Suprapubic skin (tissue), 4 donors: ENCODE measurements at regions not wholly inside any gene's neighbourhood (a gene's known extent, or its start where the extent isn't known, plus 50 kb on each side); places are given as distances from the start of the nearest gene placed in this dataset.
"Not testable (repeated sequence)": the region's sequence is repeated elsewhere in the genome, so short reads cannot be mapped to it uniquely, and the experiment has no call there.

Experiments used
- DNase-seq, 2 donors: peaks; one replicate each; pipeline ENCODE4 v3.0.0-alpha.2; 2019; ENCODE audit warnings: low spot score in 2 of 2
- H3K27ac ChIP-seq: fragments of 200-600 bp; sonication (generic); one replicate; pipeline ENCODE4 v1.5.1; 2019
- H3K27me3 ChIP-seq: fragments of 200-600 bp; sonication (generic); one replicate; pipeline ENCODE4 v1.5.1; 2019
- H3K36me3 ChIP-seq: fragments of 200-600 bp; sonication (generic); one replicate; pipeline ENCODE4 v1.5.1; 2019
- H3K4me1 ChIP-seq: fragments of 200-600 bp; sonication (generic); one replicate; pipeline ENCODE4 v1.5.1; 2019
- H3K4me3 ChIP-seq: fragments of 200-600 bp; sonication (generic); one replicate; pipeline ENCODE4 v1.5.1; 2019; ENCODE audit warnings: mild to moderate bottlenecking
- H3K9me3 ChIP-seq: fragments of 200-600 bp; sonication (generic); one replicate; pipeline ENCODE4 v1.5.1; 2019
- CTCF ChIP-seq, 2 donors: fragments of 200-600 bp in 1 of 2; fragments of 450-650 bp in 1 of 2; sonication (generic) in 1 of 2; IDR thresholded peaks; one replicate each; pipeline ENCODE4 v1.5.1; 2016 to 2019; ENCODE audit warnings: antibody characterized with exemption in 2 of 2, mild to moderate bottlenecking in 1 of 2, moderate library complexity in 1 of 2
- EP300 ChIP-seq: sonication (generic); formaldehyde crosslinking; IDR thresholded peaks from one replicate; pipeline ENCODE4 v1.6.1; 2017; ENCODE audit warnings: antibody characterized with exemption
- POLR2A ChIP-seq, 2 donors: fragments of 450-650 bp; IDR thresholded peaks; one replicate each; pipeline ENCODE4 v1.6.1; 2017; ENCODE audit warnings: antibody characterized with exemption in 2 of 2, mild to moderate bottlenecking in 2 of 2, moderate library complexity in 2 of 2
- POLR2AphosphoS5 ChIP-seq, 3 donors: sonication (generic); formaldehyde crosslinking; IDR thresholded peaks; one replicate each; pipeline ENCODE4 v1.6.1; 2017; ENCODE audit warnings: antibody characterized with exemption in 3 of 3
- WGBS: methylation state at CpG from one replicate; pipeline ENCODE4 v1.1.5; 2018; 5-methylcytosine and 5-hydroxymethylcytosine counted together

DNA sequence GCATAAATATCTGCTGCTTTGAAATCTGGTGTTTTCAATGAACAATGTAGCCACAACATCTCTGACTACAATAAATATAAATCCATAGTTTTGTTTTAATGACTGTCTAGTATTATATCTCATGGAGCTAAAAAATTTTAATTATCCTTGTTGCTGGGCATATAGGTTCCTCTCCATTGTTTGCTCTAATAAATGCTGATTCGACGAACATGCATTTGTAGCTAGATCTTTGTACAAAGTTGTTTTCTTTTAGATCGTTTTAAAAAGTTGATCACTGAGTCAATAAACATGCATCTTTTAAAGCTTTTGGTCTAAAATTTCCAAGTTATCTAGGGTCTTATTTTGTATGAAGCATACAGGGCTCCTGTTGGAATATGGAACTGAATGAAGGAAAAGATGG, 130.5 kb upstream of the GPR101 start:
- DNase-seq = no peak
- 84% methylated on average over 3 of the region's 3 CpGs for WGBS
- Histone ChIP-seq H3K27me3 (no peaks in the 10 kb centered on the region), H3K4me3 (no peak overlapping the region), H3K4me1 (no peaks in the 10 kb centered on the region), H3K9me3 (no peaks in the 10 kb centered on the region), H3K36me3 (no peaks in the 10 kb centered on the region), H3K27ac (no peak overlapping the region)
- TF ChIP-seq CTCF (IDR thresholded peaks at IDR 0.05) (no peak), POLR2A (IDR thresholded peaks at IDR 0.05) (no peak)

DNA sequence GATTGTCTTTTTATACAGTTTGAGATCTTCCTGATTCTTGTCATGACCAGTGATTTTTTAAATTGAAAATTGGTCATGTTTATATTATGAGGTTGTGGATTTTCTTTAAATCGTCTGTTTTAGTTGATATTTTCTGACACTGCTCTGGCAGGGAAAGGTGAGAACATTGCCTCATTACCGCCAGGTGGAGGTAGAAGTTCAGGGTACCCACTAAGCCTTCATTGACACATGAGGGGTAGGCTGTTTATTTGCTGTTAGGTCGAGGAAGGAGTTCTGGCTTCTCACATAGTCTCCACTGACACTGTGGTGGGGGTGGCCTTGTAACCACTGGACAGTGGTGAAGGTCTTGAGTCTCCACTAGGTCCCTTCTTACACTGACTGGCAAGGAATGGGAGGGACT, 117.6 kb upstream of the GPR101 start:
- Histone ChIP-seq H3K27me3 (no peaks in the 10 kb centered on the region), H3K9me3 (no peaks in the 10 kb centered on the region), H3K27ac (no peak overlapping the region), H3K4me3 (no peak overlapping the region), H3K36me3 (no peaks in the 10 kb centered on the region), H3K4me1 (no peaks in the 10 kb centered on the region)
- TF ChIP-seq POLR2AphosphoS5 (IDR thresholded peaks at IDR 0.05) (no peak), POLR2A (IDR thresholded peaks at IDR 0.05) (no peak), CTCF (IDR thresholded peaks at IDR 0.05) (no peak), EP300 (no peak)
- WGBS = 16% methylated on average over 3 of the region's 3 CpGs
- DNase-seq = no peak

- no peak overlapping the region for H3K4me3 ChIP-seq
- H3K36me3 ChIP-seq = no peaks in the 10 kb centered on the region
- 64% methylated on average over 5 of the region's 5 CpGs for WGBS
- TF ChIP-seq POLR2A (IDR thresholded peaks at IDR 0.05) (no peak), POLR2AphosphoS5 (IDR thresholded peaks at IDR 0.05) (no peak), EP300 (no peak), CTCF (IDR thresholded peaks at IDR 0.05) (no peak)
- no peaks in the 10 kb centered on the region for H3K4me1 ChIP-seq
- no peak for DNase-seq
- H3K27ac ChIP-seq = no peak overlapping the region
- H3K9me3 ChIP-seq = no peaks in the 10 kb centered on the region
- no peaks in the 10 kb centered on the region for H3K27me3 ChIP-seq
These were observed 110.1 kb upstream of the GPR101 start for GRCh38 chrX:137143864-137144263.

DNA sequence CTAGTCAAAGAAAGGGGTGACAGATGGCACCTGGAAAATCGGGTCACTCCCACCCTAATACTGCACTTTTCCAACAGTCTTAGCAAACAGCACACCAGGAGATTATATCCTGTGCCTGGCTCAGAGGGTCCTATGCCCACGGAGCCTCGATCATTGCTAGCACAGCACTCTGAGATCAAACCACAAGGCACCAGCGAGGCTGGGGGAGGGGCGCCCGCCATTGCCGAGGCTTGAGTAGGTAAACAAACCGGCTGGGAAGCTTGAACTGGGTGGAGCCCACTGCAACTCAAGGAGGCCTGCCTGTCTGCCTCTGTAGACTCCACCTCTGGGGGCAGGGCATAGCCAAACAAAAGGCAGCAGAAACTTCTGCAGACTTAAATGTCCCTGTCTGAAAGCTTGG, 88.9 kb upstream of the GPR101 start:
- not testable (repeated sequence) for H3K9me3 ChIP-seq, H3K36me3 ChIP-seq, DNase-seq, H3K4me3 ChIP-seq, H3K4me1 ChIP-seq, H3K27ac ChIP-seq, H3K27me3 ChIP-seq
- WGBS = 86% methylated on average over 8 of the region's 8 CpGs

DNA sequence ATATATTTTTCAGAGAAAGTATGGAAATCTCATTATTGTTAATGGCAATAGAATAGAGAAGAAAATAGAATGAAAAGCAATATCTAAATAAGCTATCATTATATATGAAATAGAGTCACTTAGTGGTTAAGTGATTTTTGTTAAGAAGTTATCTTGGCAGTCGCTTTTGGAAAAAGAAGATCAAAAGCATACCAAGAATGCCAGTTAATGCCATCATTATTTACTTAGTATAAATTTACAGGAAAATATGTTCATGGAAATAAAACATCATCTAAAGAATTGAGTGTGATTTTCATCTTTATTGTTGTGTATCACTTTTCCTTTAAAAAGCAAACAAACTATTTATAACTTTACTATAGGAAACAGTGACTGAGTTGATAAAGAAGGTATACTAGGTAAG, 85.3 kb upstream of the GPR101 start:
- Histone ChIP-seq H3K27ac (no peak overlapping the region), H3K27me3 (no peaks in the 10 kb centered on the region), H3K36me3 (no peaks in the 10 kb centered on the region), H3K9me3 (no peaks in the 10 kb centered on the region), H3K4me1 (no peaks in the 10 kb centered on the region), H3K4me3 (no peak overlapping the region)
- no peak for DNase-seq
- 24% methylated on average over 1 of the region's 1 CpG for WGBS
- TF ChIP-seq POLR2AphosphoS5 (IDR thresholded peaks at IDR 0.05) (no peak), CTCF (IDR thresholded peaks at IDR 0.05) (no peak), POLR2A (IDR thresholded peaks at IDR 0.05) (no peak), EP300 (no peak)

- H3K27me3 ChIP-seq = no peaks in the 10 kb centered on the region
- no peak for DNase-seq
- H3K27ac ChIP-seq = no peak overlapping the region
- no peak overlapping the region for H3K4me3 ChIP-seq
- H3K4me1 ChIP-seq = no peaks in the 10 kb centered on the region
- no peaks in the 10 kb centered on the region for H3K9me3 ChIP-seq
- TF ChIP-seq POLR2A (IDR thresholded peaks at IDR 0.05) = no peak
- TF ChIP-seq POLR2AphosphoS5 (IDR thresholded peaks at IDR 0.05) = no peak
- TF ChIP-seq EP300 = no peak
- no peak for TF ChIP-seq CTCF (IDR thresholded peaks at IDR 0.05)
- no peaks in the 10 kb centered on the region for H3K36me3 ChIP-seq
- WGBS = 73% methylated on average over 1 of the region's 1 CpG
These were observed 84.7 kb upstream of the GPR101 start for GRCh38 chrX:137118536-137118935.
